ENCODE measurements at regions not wholly inside any gene's neighbourhood (a gene's known extent, or its start where the extent isn't known, plus 50 kb on each side); places are given as distances from the start of the nearest gene placed in this dataset.

- no peaks in the 10 kb centered on the region for H3K79me2 ChIP-seq (ENCODE audit: control insufficient read depth, insufficient read depth, low read length)
- TF ChIP-seq EHMT2 (IDR thresholded peaks at IDR 0.05) (no peak), HCFC1 (IDR thresholded peaks at IDR 0.05; ENCODE audit: low read depth, low read length) (no peak), TFAM (CRISPR knock-in tag; conservative IDR thresholded peaks at IDR 0.05) (peak; percentile 94), POLR3A (IDR thresholded peaks at IDR 0.05; ENCODE audit: borderline replicate concordance, extremely low read depth, insufficient read depth, insufficient read length) (no peak), ZNF324 (CRISPR knock-in tag; IDR thresholded peaks at IDR 0.05) (no peak)
- H3K9me3 ChIP-seq (replicated peaks; ENCODE audit: control insufficient read depth, insufficient read depth, low read depth, low read length): no peaks in the 10 kb centered on the region
- no peak for ATAC-seq
- 0% methylated on average over 1 of the region's 1 CpG for WGBS (ENCODE audit: insufficient coverage, low coverage, missing lambda C conversion rate)
- H3K4me2 ChIP-seq (ENCODE audit: insufficient read depth, low read length): no peak overlapping the region
- H3K4me1 ChIP-seq (replicated peaks in 1 of 2; ENCODE audit: control insufficient read depth in 2 of 2, insufficient read depth in 2 of 2, low read length in 2 of 2): no peaks in the 10 kb centered on the region
- in situ Hi-C loops (cut with MboI) (no loop called here), intact Hi-C loops (cut with micrococcal nuclease) (no loop called here)
- CTCF ChIA-PET (ENCODE audit: low intra/inter-chr PET ratio): interaction anchor here (0.6 kb wide), 1 partner anchor 998 kb away, joined by 3 read pairs; no protein-coding TSS in a partner anchor
- no peak for DNase-seq (ENCODE audit: extremely low read depth in 1 of 4, low spot score in 3 of 4)
- FAIRE-seq: no peak
- H3K9me1 ChIP-seq (ENCODE audit: control insufficient read depth, insufficient read depth, low read length): no peaks in the 10 kb centered on the region
- no peaks in the 10 kb centered on the region for H4K20me1 ChIP-seq (replicated peaks; ENCODE audit: control insufficient read depth, insufficient read depth, low read length)
- no peaks in the 10 kb centered on the region for H3K36me3 ChIP-seq (ENCODE audit: control insufficient read depth, insufficient read depth, low read length)
- no peaks in the 10 kb centered on the region for H3K27me3 ChIP-seq (ENCODE audit: control insufficient read depth in 2 of 2, insufficient read depth in 2 of 2, low read length in 2 of 2)
- H2AFZ ChIP-seq (ENCODE audit: low read depth, low read length): no peak overlapping the region
- BruUV-seq (replicated peaks): no TSS peak
- H3K9ac ChIP-seq (ENCODE audit: insufficient read depth in 1 of 2, low read depth in 2 of 2, low read length in 2 of 2): no peak overlapping the region
- H3K27ac ChIP-seq (ENCODE audit: extremely low read depth, low read depth, low read length): no peak overlapping the region
- no peak overlapping the region for H3K4me3 ChIP-seq
- POLR2A ChIA-PET: interaction anchor here (0.7 kb wide), 1 partner anchor 8 kb away, joined by 3 read pairs; no protein-coding TSS in a partner anchor
These were observed 1330.8 kb upstream of the MIR17HG start for GRCh38 chr13:90016688-90017087.

DNA sequence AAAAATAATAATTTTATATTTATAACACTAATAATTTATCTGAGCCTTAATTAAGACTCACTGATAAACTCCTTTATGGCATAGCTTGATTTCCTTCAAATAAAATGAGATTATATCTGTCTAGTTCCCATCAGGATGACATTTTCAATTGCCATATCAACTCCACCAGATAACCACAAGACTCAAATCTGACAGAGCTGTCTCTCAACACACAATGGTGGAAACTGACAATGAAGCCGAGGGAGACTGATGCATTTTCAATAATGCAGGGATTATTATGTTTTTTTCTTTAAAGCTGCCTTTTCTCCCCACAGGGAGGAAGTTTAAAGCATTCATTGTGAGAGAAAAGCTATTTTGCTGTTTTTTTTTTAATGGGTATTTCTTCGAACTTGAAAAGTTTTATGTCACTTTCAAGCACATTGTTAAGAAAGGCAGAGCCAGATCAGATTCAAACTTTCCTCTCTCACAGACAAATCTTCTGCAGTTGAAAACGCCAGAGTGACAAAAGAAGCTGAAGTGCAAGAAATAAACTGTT lies 1326.9 kb upstream of the MIR17HG start:
- in situ Hi-C loops (cut with MboI): no loop called here
- H2AFZ ChIP-seq (ENCODE audit: low read depth, low read length): no peak overlapping the region
- ChIA-PET CTCF (ENCODE audit: low intra/inter-chr PET ratio) (no interaction called here), POLR2A (interaction anchor here (0.6 kb wide), 1 partner anchor 65 kb away, joined by 3 read pairs; no protein-coding TSS in a partner anchor)
- H4K20me1 ChIP-seq (replicated peaks; ENCODE audit: control insufficient read depth, insufficient read depth, low read length): no peaks in the 10 kb centered on the region
- DNase-seq (ENCODE audit: extremely low read depth in 1 of 4, low spot score in 3 of 4): no peak
- TF ChIP-seq ZFP30 (CRISPR knock-in tag; IDR thresholded peaks at IDR 0.05; ENCODE audit: borderline replicate concordance) (no peak), KAT8 (IDR thresholded peaks at IDR 0.05; ENCODE audit: low read depth) (no peak), NELFE (IDR thresholded peaks at IDR 0.05; ENCODE audit: insufficient read depth, insufficient read length) (peak; percentile 45), PHF20 (IDR thresholded peaks at IDR 0.05; ENCODE audit: partially characterized antibody) (no peak)
- TF ChIP-seq, protein P1, sequence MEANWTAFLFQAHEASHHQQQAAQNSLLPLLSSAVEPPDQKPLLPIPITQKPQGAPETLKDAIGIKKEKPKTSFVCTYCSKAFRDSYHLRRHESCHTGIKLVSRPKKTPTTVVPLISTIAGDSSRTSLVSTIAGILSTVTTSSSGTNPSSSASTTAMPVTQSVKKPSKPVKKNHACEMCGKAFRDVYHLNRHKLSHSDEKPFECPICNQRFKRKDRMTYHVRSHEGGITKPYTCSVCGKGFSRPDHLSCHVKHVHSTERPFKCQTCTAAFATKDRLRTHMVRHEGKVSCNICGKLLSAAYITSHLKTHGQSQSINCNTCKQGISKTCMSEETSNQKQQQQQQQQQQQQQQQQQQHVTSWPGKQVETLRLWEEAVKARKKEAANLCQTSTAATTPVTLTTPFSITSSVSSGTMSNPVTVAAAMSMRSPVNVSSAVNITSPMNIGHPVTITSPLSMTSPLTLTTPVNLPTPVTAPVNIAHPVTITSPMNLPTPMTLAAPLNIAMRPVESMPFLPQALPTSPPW (CRISPR knock-in tag; IDR thresholded peaks at IDR 0.05): no peak
- H3K27me3 ChIP-seq (ENCODE audit: control insufficient read depth in 2 of 2, insufficient read depth in 2 of 2, low read length in 2 of 2): no peaks in the 10 kb centered on the region
- no peak overlapping the region for H3K27ac ChIP-seq (ENCODE audit: extremely low read depth, low read depth, low read length)
- 1% methylated on average over 3 of the region's 3 CpGs for WGBS (ENCODE audit: insufficient coverage, low coverage, missing lambda C conversion rate)
- no peak overlapping the region for H3K4me3 ChIP-seq
- H3K9me1 ChIP-seq (ENCODE audit: control insufficient read depth, insufficient read depth, low read length): no peaks in the 10 kb centered on the region
- no peaks in the 10 kb centered on the region for H3K36me3 ChIP-seq (ENCODE audit: control insufficient read depth, insufficient read depth, low read length)
- no peaks in the 10 kb centered on the region for H3K79me2 ChIP-seq (ENCODE audit: control insufficient read depth, insufficient read depth, low read length)
- no peaks in the 10 kb centered on the region for H3K4me1 ChIP-seq (replicated peaks in 1 of 2; ENCODE audit: control insufficient read depth in 2 of 2, insufficient read depth in 2 of 2, low read length in 2 of 2)
- intact Hi-C loops (cut with micrococcal nuclease): no loop called here
- no peak overlapping the region for H3K4me2 ChIP-seq (ENCODE audit: insufficient read depth, low read length)
- no TSS peak for BruUV-seq (replicated peaks)
- no peak for ATAC-seq
- no peak for FAIRE-seq
- H3K9ac ChIP-seq (ENCODE audit: insufficient read depth in 1 of 2, low read depth in 2 of 2, low read length in 2 of 2): no peak overlapping the region
- H3K9me3 ChIP-seq (replicated peaks; ENCODE audit: control insufficient read depth, insufficient read depth, low read depth, low read length): no peaks in the 10 kb centered on the region

Data from K562 (cell line).